IPS DF 6.9 (cell line): ENCODE measurements at regions not wholly inside any gene's neighbourhood (a gene's known extent, or its start where the extent isn't known, plus 50 kb on each side); places are given as distances from the start of the nearest gene placed in this dataset.

Source experiments
- DNase-seq: peaks from one replicate; pipeline ENCODE4 v3.0.0-alpha.2; 2013; ENCODE audit warnings: low read depth, low spot score
- H3K27ac ChIP-seq: one replicate; pipeline ENCODE4 v1.5.1; 2013; ENCODE audit warnings: low read length, control low read depth
- H3K27me3 ChIP-seq: 2 replicates; pipeline ENCODE4 v1.6.1; 2013; ENCODE audit warnings: mild to moderate bottlenecking, low read length; ENCODE audit not compliant: control insufficient read depth, insufficient read depth
- H3K36me3 ChIP-seq: 2 replicates; pipeline ENCODE4 v1.6.1; 2013; ENCODE audit warnings: low read length; ENCODE audit not compliant: control insufficient read depth, insufficient read depth
- H3K4me1 ChIP-seq: 2 replicates; pipeline ENCODE4 v1.6.1; 2013; ENCODE audit warnings: low read length; ENCODE audit not compliant: control insufficient read depth, insufficient read depth
- H3K4me3 ChIP-seq: 2 replicates; pipeline ENCODE4 v1.5.1; 2013; ENCODE audit warnings: mild to moderate bottlenecking, low read length
- H3K9me3 ChIP-seq: 2 replicates; pipeline ENCODE4 v1.6.1; 2013; ENCODE audit warnings: low read length, inconsistent platforms; ENCODE audit not compliant: control insufficient read depth, insufficient read depth
- WGBS: extraction: QIAGEN DNeasy Blood & Tissue Kit; methylation state at CpG from one replicate; pipeline ENCODE4 v1.1.7; 2013; ENCODE audit warnings: mixed read lengths, missing lambda C conversion rate; ENCODE audit not compliant: insufficient read length, insufficient coverage; 5-methylcytosine and 5-hydroxymethylcytosine counted together

- DNase-seq, result no peak
- H3K9me3 ChIP-seq, result no peaks in the 10 kb centered on the region
- no peaks in the 10 kb centered on the region for H3K36me3 ChIP-seq
- no peak overlapping the region for H3K27ac ChIP-seq
- no peaks in the 10 kb centered on the region for H3K27me3 ChIP-seq
- H3K4me3 ChIP-seq, result no peak overlapping the region
- no peaks in the 10 kb centered on the region for H3K4me1 ChIP-seq
Measured at GRCh38 chr5:50927953-50928352, 261.5 kb downstream of the PARP8 start.

GRCh38 chr5:50929174-50929573 lies 262.7 kb downstream of the PARP8 start:
- no peak overlapping the region for H3K27ac ChIP-seq
- no peaks in the 10 kb centered on the region for H3K36me3 ChIP-seq
- H3K4me1 ChIP-seq, result no peaks in the 10 kb centered on the region
- no peaks in the 10 kb centered on the region for H3K27me3 ChIP-seq
- no peak overlapping the region for H3K4me3 ChIP-seq
- H3K9me3 ChIP-seq, result no peaks in the 10 kb centered on the region
- no peak for DNase-seq
- WGBS, result no CpG with 5 or more reads among the region's 3 CpGs

- H3K4me3 ChIP-seq, result no peak overlapping the region
- no CpG with 5 or more reads among the region's 2 CpGs for WGBS
- H3K36me3 ChIP-seq, result no peaks in the 10 kb centered on the region
- H3K4me1 ChIP-seq, result no peaks in the 10 kb centered on the region
- H3K9me3 ChIP-seq, result no peaks in the 10 kb centered on the region; the same call in 1 of the 2 replicates
- no peaks in the 10 kb centered on the region for H3K27me3 ChIP-seq
- no peak for DNase-seq
- H3K27ac ChIP-seq, result no peak overlapping the region
Measured at GRCh38 chr5:50934343-50934742, 267.9 kb downstream of the PARP8 start.

GRCh38 chr5:50945139-50945538 lies 278.7 kb downstream of the PARP8 start:
- Histone ChIP-seq H3K4me3 (no peak overlapping the region), H3K27ac (no peak overlapping the region), H3K4me1 (no peaks in the 10 kb centered on the region), H3K9me3 (no peaks in the 10 kb centered on the region), H3K36me3 (no peaks in the 10 kb centered on the region), H3K27me3 (no peaks in the 10 kb centered on the region)
- WGBS, result no CpG with 5 or more reads among the region's 2 CpGs
- DNase-seq, result no peak

GRCh38 chr5:50947906-50948683 lies 281.7 kb downstream of the PARP8 start:
- Histone ChIP-seq H3K27me3 (no peaks in the 10 kb centered on the region), H3K27ac (no peak overlapping the region), H3K36me3 (no peaks in the 10 kb centered on the region), H3K4me3 (no peak overlapping the region), H3K4me1 (no peaks in the 10 kb centered on the region), H3K9me3 (no peaks in the 10 kb centered on the region)
- WGBS, result no CpG with 5 or more reads among the region's 6 CpGs
- no peak for DNase-seq

- WGBS, result no CpG with 5 or more reads among the region's 1 CpG
- DNase-seq, result no peak
Measured at GRCh38 chr5:50953290-50953689, 286.9 kb downstream of the PARP8 start.

GRCh38 chr5:50958852-50959457 lies 292.5 kb downstream of the PARP8 start:
- Histone ChIP-seq H3K4me1 (0 out of 2 replicates have a peak, but pooled peaks cover under 1% of the 10 kb centered on the region), H3K27me3 (peaks cover 2% of the 10 kb centered on the region; the same call in 1 of the 2 replicates), H3K9me3 (no peaks in the 10 kb centered on the region), H3K27ac (no peak overlapping the region), H3K36me3 (no peaks in the 10 kb centered on the region), H3K4me3 (no peak overlapping the region)
- WGBS, result no CpG with 5 or more reads among the region's 5 CpGs
- DNase-seq, result no peak

More at GRCh38 chr5:50953290-50953689, 286.9 kb downstream of the PARP8 start:
- H3K4me3 ChIP-seq, result no peak overlapping the region
- H3K9me3 ChIP-seq, result no peaks in the 10 kb centered on the region
- no peaks in the 10 kb centered on the region for H3K4me1 ChIP-seq
- no peaks in the 10 kb centered on the region for H3K27me3 ChIP-seq
- no peaks in the 10 kb centered on the region for H3K36me3 ChIP-seq
- H3K27ac ChIP-seq, result no peak overlapping the region

GRCh38 chr5:50962934-50963872 lies 296.8 kb downstream of the PARP8 start:
- H3K27me3 ChIP-seq, result peaks cover 41% of the 10 kb centered on the region
- H3K4me3 ChIP-seq, result peak overlapping the region; percentile 18; the same call in 1 of the 2 replicates
- no peak overlapping the region for H3K27ac ChIP-seq
- WGBS, result no CpG with 5 or more reads among the region's 44 CpGs
- H3K4me1 ChIP-seq, result peaks cover 5% of the 10 kb centered on the region; the same call in 1 of the 2 replicates
- H3K9me3 ChIP-seq, result no peaks in the 10 kb centered on the region
- no peaks in the 10 kb centered on the region for H3K36me3 ChIP-seq
- no peak for DNase-seq

- H3K27ac ChIP-seq, result no peak overlapping the region
- WGBS, result no CpG with 5 or more reads among the region's 33 CpGs
- peaks cover 5% of the 10 kb centered on the region; the same call in 1 of the 2 replicates for H3K4me1 ChIP-seq
- no peak overlapping the region for H3K4me3 ChIP-seq
- no peaks in the 10 kb centered on the region for H3K36me3 ChIP-seq
- peaks cover 50% of the 10 kb centered on the region for H3K27me3 ChIP-seq
- no peak for DNase-seq
- no peaks in the 10 kb centered on the region for H3K9me3 ChIP-seq
Measured at GRCh38 chr5:50963971-50964745, 297.7 kb downstream of the PARP8 start.
